IMR-90 (cell line): ENCODE measurements at regions not wholly inside any gene's neighbourhood (a gene's known extent, or its start where the extent isn't known, plus 50 kb on each side); places are given as distances from the start of the nearest gene placed in this dataset.
"Not testable (repeated sequence)": the region's sequence is repeated elsewhere in the genome, so short reads cannot be mapped to it uniquely, and the experiment has no call there.

Experiments
- CEBPB ChIP-seq: IDR thresholded peaks from 2 replicates; pipeline ENCODE4 v1.6.1; 2012; ENCODE audit warnings: low read depth, low read length, improper control_type of control experiment
- CHD1 ChIP-seq: IDR thresholded peaks from 2 replicates; pipeline ENCODE4 v1.6.1; 2012; ENCODE audit warnings: low read depth, low read length, improper control_type of control experiment
- FOS ChIP-seq: fragments of 150-350 bp; IDR thresholded peaks from 2 replicates; pipeline ENCODE4 v1.6.1; 2016; ENCODE audit warnings: low read depth, low read length
- MAZ ChIP-seq: IDR thresholded peaks from 2 replicates; pipeline ENCODE4 v1.6.1; 2012; ENCODE audit warnings: low read depth, mild to moderate bottlenecking, low read length, improper control_type of control experiment, moderate library complexity, borderline replicate concordance
- MXI1 ChIP-seq: IDR thresholded peaks from 2 replicates; pipeline ENCODE4 v1.6.1; 2012; ENCODE audit warnings: low read depth, mild to moderate bottlenecking, low read length, moderate library complexity, borderline replicate concordance
- POLR2A ChIP-seq: IDR thresholded peaks from 2 replicates; pipeline ENCODE4 v1.6.1; 2012; ENCODE audit warnings: mild to moderate bottlenecking, low read depth, low read length
- RAD21 ChIP-seq: IDR thresholded peaks from 2 replicates; pipeline ENCODE4 v1.6.1; 2012; ENCODE audit warnings: low read length, improper control_type of control experiment
- RCOR1 ChIP-seq: IDR thresholded peaks from 2 replicates; pipeline ENCODE4 v1.6.1; 2012; ENCODE audit warnings: mild to moderate bottlenecking, low read length, improper control_type of control experiment; ENCODE audit not compliant: insufficient replicate concordance
- RFX5 ChIP-seq: IDR thresholded peaks from 2 replicates; pipeline ENCODE4 v1.8.0; 2012; ENCODE audit warnings: low read depth, mild to moderate bottlenecking, low read length, moderate library complexity
- TF ChIP-seq, protein P1 (sequence below): conservative IDR thresholded peaks from 2 replicates; pipeline ENCODE4 v1.5.1; 2012; ENCODE audit warnings: mild to moderate bottlenecking, low read depth, low read length, improper control_type of control experiment
- TF ChIP-seq, protein P2 (sequence below): fragments of 150-350 bp; IDR thresholded peaks from 2 replicates; pipeline ENCODE4 v1.6.1; 2016; ENCODE audit warnings: low read depth, mild to moderate bottlenecking, low read length, moderate library complexity, borderline replicate concordance

DNA sequence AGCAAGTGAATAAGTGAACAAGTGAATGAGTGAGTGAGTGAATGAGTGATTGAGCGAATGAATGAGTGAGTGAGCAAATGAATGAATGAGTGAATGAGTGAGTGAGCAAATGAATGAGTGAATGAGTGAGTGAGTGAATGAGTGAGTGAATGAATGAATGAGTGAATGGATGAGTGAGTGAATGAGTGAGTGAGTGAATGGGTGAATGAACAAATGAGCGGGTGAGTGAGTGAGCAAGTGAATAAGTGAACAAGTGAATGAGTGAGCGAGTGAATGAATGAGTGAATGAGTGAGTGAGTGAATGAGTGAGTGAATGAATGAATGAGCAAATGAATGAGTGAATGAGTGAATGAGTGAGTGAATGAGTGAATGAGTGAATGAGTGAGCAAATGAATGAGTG is 74.0 kb upstream of the LRPAP1 start:
- TF ChIP-seq, protein P1, sequence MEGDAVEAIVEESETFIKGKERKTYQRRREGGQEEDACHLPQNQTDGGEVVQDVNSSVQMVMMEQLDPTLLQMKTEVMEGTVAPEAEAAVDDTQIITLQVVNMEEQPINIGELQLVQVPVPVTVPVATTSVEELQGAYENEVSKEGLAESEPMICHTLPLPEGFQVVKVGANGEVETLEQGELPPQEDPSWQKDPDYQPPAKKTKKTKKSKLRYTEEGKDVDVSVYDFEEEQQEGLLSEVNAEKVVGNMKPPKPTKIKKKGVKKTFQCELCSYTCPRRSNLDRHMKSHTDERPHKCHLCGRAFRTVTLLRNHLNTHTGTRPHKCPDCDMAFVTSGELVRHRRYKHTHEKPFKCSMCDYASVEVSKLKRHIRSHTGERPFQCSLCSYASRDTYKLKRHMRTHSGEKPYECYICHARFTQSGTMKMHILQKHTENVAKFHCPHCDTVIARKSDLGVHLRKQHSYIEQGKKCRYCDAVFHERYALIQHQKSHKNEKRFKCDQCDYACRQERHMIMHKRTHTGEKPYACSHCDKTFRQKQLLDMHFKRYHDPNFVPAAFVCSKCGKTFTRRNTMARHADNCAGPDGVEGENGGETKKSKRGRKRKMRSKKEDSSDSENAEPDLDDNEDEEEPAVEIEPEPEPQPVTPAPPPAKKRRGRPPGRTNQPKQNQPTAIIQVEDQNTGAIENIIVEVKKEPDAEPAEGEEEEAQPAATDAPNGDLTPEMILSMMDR: not testable (repeated sequence)
- TF ChIP-seq RAD21, POLR2A, CEBPB, MXI1, FOS, RFX5, CHD1, RCOR1, MAZ: not testable (repeated sequence)
- TF ChIP-seq, protein P2, sequence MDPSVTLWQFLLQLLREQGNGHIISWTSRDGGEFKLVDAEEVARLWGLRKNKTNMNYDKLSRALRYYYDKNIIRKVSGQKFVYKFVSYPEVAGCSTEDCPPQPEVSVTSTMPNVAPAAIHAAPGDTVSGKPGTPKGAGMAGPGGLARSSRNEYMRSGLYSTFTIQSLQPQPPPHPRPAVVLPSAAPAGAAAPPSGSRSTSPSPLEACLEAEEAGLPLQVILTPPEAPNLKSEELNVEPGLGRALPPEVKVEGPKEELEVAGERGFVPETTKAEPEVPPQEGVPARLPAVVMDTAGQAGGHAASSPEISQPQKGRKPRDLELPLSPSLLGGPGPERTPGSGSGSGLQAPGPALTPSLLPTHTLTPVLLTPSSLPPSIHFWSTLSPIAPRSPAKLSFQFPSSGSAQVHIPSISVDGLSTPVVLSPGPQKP: not testable (repeated sequence)
